ENCODE measurements at regions not wholly inside any gene's neighbourhood (a gene's known extent, or its start where the extent isn't known, plus 50 kb on each side); places are given as distances from the start of the nearest gene placed in this dataset.

DNA sequence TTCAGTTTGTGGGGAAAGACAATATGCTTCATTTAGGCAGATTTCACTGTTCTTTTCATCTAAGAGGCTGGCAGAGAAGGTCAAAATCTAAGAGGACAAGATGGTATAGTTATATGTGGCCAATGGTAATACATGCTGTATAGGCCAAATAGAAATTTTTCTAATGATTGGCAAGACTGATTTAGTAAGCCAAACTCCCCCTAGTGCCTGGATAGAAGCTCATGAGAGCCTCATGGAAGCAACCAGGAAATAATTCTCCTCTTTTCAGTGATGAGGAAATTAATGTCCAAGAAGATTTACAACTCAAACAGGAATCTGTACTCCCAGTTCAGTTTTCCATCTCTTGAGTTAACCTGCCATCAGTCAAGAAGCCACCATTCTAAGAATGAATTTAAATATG lies 253.6 kb upstream of the PHF14 start:
- TF ChIP-seq CTCF (IDR thresholded peaks at IDR 0.05): no peak
- intact Hi-C loops (cut with DNase I): no loop called here
- no peaks in the 10 kb centered on the region for H3K27me3 ChIP-seq
- no peaks in the 10 kb centered on the region for H3K9me3 ChIP-seq
- no peaks in the 10 kb centered on the region for H3K4me1 ChIP-seq
- no peak overlapping the region for H3K4me3 ChIP-seq
- H3K36me3 ChIP-seq: no peaks in the 10 kb centered on the region
- ATAC-seq (no peak), DNase-seq (no peak)
- H3K27ac ChIP-seq: no peak overlapping the region

DNA sequence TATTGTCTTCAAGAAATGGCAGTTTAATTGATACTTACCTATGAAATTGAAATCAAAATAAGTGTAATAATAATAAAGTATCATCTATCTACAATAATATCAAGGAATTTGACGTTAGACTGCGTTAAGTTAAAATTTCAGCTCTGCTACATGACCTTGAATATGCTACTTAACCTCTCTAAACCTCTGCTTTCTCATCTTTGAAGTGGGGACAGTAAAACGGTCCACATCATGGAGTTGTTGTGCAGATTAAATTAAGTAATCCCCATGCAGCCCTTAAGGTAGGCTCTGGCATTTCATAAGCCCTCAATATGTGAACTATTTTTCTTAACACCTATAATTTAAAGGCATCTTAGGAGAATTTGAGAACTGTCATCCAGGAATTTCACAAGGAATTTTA lies 252.4 kb upstream of the PHF14 start:
- intact Hi-C loops (cut with DNase I): no loop called here
- Histone ChIP-seq H3K27me3 (no peaks in the 10 kb centered on the region), H3K4me3 (no peak overlapping the region), H3K4me1 (no peaks in the 10 kb centered on the region), H3K9me3 (no peaks in the 10 kb centered on the region), H3K27ac (no peak overlapping the region), H3K36me3 (no peaks in the 10 kb centered on the region)
- ATAC-seq (no peak), DNase-seq (no peak)
- no peak for TF ChIP-seq CTCF (IDR thresholded peaks at IDR 0.05)

GRCh38 chr7:10723832-10724231 lies 249.8 kb upstream of the PHF14 start:
- no peak overlapping the region for H3K4me3 ChIP-seq
- no peak overlapping the region for H3K27ac ChIP-seq
- no peaks in the 10 kb centered on the region for H3K27me3 ChIP-seq
- no peaks in the 10 kb centered on the region for H3K4me1 ChIP-seq
- no peak for ATAC-seq
- no peak for TF ChIP-seq CTCF (IDR thresholded peaks at IDR 0.05)
- no peaks in the 10 kb centered on the region for H3K36me3 ChIP-seq
- no peak for DNase-seq
- intact Hi-C loops (cut with DNase I): no loop called here
- no peaks in the 10 kb centered on the region for H3K9me3 ChIP-seq

- no peak for ATAC-seq
- TF ChIP-seq CTCF (IDR thresholded peaks at IDR 0.05): no peak
- no peak for DNase-seq
- no peak overlapping the region for H3K27ac ChIP-seq
- H3K9me3 ChIP-seq: no peaks in the 10 kb centered on the region
- H3K36me3 ChIP-seq: no peaks in the 10 kb centered on the region
- H3K4me3 ChIP-seq: no peak overlapping the region
- no peaks in the 10 kb centered on the region for H3K4me1 ChIP-seq
- no peaks in the 10 kb centered on the region for H3K27me3 ChIP-seq
- intact Hi-C loops (cut with DNase I): no loop called here
Measured at GRCh38 chr7:10724449-10724848, 249.2 kb upstream of the PHF14 start.

DNA sequence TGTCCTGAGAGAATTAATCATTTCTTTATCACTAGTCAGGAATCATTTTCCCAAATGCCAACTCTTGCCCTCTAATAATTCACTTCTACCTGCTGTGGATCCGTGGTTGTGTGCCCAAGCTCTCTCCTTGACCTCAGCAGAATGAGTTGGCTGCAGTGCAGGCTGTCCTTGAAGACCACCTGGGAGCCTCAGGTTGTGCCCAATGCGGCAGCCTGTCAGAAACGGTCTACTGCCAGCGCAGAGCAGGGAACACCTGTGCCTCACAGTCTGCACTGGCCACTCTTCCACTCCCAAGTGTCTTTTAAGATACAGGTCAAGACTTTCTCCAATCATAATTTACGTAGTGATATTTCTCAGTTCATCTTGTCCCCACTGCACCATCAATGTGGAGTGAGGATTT lies 246.0 kb upstream of the PHF14 start:
- H3K27me3 ChIP-seq: no peaks in the 10 kb centered on the region
- H3K9me3 ChIP-seq: no peaks in the 10 kb centered on the region
- no peak overlapping the region for H3K27ac ChIP-seq
- intact Hi-C loops (cut with DNase I): no loop called here
- H3K36me3 ChIP-seq: no peaks in the 10 kb centered on the region
- DNase-seq: no peak
- no peak overlapping the region for H3K4me3 ChIP-seq
- no peak for ATAC-seq
- no peak for TF ChIP-seq CTCF (IDR thresholded peaks at IDR 0.05)
- H3K4me1 ChIP-seq: no peaks in the 10 kb centered on the region

- Histone ChIP-seq H3K36me3 (no peaks in the 10 kb centered on the region), H3K27ac (no peak overlapping the region), H3K9me3 (no peaks in the 10 kb centered on the region), H3K27me3 (no peaks in the 10 kb centered on the region), H3K4me1 (no peaks in the 10 kb centered on the region), H3K4me3 (no peak overlapping the region)
- intact Hi-C loops (cut with DNase I): no loop called here
- ATAC-seq (no peak), DNase-seq (no peak)
- TF ChIP-seq CTCF (IDR thresholded peaks at IDR 0.05): no peak
Measured at GRCh38 chr7:10731253-10731773, 242.4 kb upstream of the PHF14 start.

Measured in upper lobe of right lung (tissue), 1 donor.